Activated CD4-positive, CD25-positive, alpha-beta regulatory T cell treated with anti-CD3 and anti-CD28 coated beads, Interleukin-2, amount 50 U/mL, for 72 hours (primary cell): ENCODE measurements at regions not wholly inside any gene's neighbourhood (a gene's known extent, or its start where the extent isn't known, plus 50 kb on each side); places are given as distances from the start of the nearest gene placed in this dataset.
"Not testable (repeated sequence)": the region's sequence is repeated elsewhere in the genome, so short reads cannot be mapped to it uniquely, and the experiment has no call there.

Source experiments
- DNase-seq: peaks from one replicate; pipeline ENCODE4 v3.0.0; 2021

DNA sequence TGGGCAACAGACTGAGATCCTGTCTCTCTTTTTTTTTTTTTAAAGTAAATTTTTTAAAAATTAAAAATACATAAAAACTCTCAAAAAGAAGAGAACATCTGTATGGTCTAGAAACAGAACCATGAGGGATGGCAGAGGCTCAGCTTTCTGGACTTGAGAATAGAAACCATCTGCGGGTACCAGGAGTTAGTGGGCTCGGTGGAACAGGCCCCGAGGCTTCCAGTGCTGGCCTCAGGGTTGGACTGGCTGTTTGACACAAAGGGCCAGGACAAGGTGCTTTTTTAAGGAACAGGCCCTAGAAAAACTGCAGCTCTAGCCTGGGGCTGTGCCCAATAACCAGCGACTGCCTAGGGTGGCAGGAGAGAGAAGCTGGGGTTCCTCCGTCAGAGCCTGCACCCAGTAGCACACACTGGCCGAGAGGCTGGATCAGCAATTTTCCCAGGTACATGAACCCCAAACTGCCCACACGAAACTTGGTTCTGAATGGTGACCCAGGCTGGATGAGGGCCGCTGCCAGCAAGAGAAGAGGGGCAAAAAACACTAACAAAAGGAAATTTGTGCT, 131.0 kb upstream of the OLIG3 start:
- DNase-seq: no peak

DNA sequence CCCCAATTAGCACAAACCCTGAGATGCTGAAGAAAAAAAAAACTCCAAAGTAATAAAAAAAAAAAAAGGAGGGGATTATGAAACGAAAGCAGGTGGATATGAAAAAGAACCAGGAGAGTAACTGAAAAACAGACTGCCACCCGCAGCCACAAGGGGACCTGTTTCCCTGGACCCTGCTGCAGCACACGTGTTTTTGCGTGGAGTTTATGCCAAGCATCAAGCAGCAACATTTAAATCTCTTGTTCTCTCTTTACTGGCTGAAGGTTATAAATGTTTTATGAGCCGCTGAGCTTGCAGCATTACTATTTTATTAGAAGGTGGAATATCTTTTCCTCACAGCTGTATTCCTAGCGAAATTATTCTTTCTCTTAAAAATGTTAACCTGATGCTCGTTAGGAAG, 131.6 kb upstream of the OLIG3 start:
- DNase-seq: no peak

DNA sequence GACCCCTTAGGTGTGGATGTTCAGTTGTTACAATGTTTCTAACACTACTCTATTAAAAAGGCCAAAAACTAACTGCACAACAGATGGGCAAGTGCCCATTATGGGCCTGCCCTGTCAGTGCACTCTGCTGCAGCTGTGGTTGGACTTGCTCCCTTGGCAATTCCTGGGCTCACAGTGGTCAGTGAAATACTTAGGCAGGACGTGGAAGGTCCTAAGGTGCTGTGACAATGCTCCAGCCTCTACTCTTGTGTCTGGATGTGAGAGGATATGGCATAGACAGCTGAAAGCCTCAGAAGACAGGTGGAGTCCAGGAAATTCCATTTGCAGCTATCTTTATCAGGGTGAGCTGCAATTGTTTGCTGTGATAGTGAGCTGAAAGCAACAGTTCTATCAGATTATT, 136.5 kb upstream of the OLIG3 start:
- DNase-seq: no peak

DNA sequence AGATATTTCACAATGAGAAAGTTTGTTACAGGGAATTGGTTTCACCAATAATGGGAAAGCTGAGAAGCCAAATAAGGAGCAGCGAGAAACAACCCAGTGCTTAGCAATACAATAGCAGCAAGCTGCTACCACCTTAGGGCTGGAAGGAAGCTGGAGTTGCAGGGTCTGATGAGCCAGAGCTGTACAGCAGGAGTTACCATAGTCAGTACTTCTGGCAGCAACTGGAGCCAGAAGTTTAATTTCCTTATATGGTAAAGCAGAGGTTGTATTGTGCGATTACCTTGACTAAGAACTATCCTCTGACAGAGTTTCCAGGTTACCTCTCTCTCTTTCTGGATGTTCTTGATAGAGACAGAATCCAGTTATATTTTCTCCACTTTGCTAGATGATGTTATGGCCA, 137.1 kb upstream of the OLIG3 start:
- no peak for DNase-seq

DNA sequence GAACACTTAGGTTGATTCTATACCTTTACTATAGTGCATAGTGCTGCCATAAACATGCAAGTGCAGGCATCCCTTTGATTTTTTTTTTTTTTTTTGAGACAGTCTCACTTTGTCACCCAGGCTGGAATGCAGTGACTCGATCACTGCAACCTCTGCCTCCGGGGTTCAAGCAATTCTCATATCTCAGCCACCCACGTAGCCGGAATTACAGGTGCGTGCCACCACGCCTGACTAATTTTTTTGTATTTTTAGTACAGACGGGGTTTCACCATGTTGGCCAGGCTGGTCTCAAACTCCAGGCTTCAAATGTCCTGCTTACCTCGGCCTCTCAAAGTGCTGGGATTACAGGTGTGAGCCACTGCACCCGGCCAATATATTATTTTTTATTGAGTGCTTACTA, 140.0 kb upstream of the OLIG3 start:
- DNase-seq: not testable (repeated sequence)

DNA sequence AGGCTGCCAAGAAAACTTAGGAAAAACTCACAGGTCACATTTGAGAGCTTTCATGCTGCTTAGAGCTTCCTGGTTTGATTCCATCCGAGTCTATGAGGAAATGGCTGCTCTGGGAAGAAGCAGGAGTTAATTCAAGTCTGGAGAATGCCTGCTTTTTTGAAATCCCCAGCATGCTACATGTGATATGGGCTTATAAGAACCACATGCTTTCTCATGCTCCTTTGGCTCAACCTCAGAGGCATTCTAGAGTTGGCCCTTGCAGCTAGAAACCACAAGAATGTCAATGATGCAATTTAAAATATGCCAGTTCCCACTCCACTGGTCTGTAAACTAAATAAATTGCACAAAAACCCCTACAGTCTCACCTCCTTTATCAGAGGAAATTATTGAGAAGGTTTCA, 142.9 kb upstream of the OLIG3 start:
- DNase-seq: no peak

DNA sequence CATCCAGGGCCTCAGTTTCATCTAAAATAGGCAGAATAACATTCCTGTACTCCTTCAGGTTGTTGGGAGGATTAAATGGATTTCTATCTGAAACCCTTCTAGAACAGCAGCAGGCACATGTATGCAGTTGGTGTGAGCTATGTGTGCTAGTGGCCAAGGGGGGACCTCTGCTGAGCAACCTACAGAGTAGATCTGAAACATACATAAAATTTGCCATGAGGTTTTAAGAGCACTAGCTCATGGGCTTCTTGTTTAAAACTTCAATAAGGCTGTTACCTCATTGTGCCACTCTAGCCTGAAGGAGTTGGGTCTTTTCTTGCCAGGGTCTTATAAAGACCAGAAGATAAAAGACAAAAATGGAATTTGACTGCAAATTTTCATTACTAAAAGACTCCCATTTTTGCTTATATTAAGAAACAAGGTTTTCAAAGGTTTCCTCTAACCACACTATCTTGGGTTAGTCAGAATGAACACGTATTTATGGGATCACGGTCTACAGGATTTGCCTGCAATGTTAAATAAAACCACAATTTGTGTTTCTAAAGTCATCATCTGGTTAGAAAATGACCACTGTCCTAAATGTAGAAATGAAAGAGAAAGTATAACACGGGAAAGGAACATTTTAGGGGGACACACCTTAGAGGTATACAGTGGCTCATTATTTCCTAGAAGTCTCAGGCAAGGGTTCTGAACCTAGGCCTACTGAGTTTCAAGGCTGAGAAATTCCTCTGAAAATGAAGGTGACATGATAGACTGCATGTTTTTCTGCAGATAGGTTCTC, 144.9 kb upstream of the OLIG3 start:
- no peak for DNase-seq

DNA sequence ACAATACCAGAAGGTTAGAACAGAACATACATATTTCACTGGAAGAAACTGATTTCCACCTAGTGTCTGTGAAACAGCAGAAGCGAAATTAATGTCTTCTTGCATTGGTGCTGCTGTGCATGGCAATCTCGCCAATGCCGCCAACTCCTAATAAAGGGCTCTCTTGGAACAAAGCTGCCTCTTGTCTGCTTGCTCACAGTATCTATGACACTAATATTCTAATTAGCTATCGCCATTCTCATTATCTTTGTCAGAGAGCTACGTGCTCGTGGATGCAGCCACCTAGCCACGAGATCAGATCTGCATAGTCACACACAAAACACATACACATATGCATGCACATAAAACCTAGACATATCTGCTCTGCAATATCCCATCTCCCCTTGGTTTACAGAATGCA, 145.9 kb upstream of the OLIG3 start:
- DNase-seq: no peak

DNA sequence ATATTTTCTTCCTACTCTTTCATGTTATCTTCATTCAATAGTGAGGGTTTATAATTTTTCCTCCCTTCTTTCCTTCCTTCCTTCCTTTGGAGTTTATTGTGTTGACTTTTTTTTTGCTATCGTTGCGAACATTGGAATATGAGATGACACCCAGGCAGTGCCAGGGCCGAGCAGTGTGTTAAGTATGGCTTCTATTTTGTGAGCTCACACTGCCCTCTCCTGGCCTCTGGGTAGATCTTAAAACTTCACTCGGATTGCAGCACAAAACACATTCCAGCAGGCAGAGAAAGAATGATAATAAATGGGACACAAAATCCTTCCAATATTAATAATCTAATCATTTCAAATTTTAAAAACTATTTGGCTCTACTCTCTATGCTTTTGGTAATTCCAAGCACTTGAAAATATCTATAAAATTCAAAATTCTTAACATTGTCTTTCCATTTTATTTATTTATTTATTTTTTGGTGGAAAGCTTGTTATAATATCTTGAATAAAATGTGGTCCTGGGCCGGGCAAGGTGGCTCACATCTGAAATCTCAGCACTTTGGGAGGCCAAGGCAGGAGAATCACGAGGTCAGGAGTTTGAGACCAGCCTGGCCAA, 147.4 kb upstream of the OLIG3 start:
- DNase-seq: peak; percentile 36

DNA sequence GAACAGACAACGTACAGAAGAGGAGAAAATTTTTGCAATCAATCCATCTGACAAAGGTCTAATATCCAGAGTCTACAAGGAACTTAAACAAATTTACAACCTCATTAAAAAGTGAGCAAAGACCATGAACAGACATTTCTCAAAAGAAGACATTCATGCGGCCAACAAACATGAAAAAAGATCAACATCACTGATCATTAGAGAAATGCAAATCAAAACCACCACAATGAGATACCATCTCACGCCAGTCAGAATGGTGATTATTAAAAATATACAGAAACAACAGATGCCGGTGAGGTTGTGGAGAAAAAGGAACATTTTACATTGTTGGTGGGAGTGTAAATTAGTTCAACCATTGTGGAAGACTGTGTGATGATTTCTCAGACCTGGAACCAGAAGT, 149.0 kb upstream of the OLIG3 start:
- not testable (repeated sequence) for DNase-seq

DNA sequence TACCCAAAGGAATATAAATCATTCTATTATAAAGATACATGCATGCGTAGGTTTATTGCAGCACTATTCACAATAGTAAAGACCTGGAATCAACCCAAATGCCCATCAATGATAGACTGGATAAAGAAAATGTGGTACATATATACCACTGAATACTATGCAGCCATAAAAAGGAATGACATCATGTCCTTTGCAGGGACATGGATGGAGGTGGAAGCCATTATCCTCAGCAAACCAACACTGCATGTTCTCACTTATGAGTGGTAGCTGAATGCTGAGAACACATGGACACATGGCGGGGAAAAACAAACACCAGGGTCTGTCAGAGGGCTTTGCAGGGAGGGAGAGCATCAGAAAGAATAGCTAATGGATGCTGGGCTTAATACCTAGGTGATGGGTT, 149.4 kb upstream of the OLIG3 start:
- not testable (repeated sequence) for DNase-seq

DNA sequence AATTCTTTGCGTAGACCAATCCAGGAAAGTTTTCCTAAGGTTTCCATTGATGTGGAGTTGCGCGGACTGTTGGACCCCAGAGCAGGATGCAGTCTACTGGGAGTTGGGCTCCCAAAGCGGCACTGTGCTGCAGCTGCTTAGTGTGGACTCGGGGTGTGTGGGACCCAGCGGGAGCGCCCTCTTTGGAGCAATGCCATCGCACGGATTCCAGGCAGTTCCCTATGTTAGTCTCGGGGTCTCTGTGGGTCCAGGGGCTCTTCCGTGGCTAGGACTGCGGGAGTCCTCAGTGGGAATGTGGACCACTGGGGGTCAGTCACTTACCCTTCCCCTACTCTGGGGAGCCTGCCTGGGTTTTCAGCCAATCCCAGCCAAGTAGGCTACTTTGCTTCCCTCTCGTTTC, 151.7 kb upstream of the OLIG3 start:
- no peak for DNase-seq

DNA sequence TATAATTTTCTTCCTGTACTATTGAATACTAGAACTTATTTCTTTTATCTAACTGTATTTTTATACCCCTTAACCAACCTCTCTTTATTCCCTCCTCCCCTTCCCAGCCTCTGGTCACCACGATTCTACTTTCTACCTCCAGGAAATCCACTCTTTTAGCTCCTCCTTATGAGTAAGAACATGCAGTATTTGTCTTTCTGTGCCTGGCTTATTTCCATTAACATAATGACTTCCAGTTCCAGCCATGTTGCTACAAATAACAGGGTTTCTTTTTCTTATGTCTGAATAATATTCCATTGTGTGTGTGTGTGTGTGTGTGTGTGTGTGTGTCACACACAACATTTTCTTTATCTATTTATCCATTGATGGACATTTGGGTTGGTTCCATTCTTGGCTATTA, 152.3 kb upstream of the OLIG3 start:
- DNase-seq: no peak

DNA sequence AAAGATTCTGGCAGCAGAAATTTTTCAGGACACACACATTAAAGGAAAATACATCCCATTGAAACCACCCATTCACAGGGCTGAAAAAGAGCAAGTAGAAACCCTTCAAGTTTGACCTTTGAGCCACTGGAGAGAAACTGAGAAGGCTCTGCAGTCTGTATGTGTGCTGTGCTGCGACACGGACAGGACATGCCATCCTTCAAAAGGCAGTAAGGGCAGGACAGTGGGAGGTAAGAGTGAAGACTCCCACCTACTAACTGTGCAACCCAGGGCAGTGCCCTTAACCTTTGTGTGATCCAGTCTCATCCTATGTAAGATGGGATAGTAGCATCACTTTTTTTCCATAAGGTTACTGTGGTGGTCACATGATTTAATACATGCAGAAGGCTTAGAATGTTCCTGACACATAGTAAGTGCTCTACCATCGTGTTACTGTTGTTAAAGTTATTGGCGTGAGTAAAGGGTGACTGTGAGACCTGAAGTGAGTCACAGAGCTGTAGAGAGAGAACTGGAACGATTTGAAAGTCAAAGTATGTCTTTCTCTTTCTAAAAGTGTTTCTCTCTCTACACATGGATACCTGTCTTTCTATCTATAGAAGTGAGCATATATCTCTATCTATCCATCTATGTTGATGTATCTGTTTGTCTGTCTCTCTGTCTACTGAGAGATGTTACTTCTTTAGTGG, 153.7 kb upstream of the OLIG3 start:
- DNase-seq: no peak

DNA sequence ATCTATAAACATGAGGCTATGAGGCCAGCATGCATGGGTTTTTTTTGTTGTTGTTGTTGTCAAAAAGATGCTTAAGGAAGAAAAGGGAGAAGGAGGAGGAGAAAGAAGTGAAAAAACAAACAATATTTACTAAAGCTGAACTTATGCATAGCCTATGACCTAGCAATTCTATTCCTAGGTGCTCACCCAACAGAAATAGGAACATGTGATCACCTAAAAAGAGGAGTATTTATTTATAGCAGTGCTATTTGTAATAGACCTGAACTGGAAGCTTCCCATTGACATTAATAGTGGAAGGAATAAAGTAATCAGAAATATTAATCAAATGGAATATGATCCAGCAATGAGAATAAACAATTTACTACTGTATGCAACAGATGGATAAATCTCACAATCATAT, 156.5 kb upstream of the OLIG3 start:
- no peak for DNase-seq

DNA sequence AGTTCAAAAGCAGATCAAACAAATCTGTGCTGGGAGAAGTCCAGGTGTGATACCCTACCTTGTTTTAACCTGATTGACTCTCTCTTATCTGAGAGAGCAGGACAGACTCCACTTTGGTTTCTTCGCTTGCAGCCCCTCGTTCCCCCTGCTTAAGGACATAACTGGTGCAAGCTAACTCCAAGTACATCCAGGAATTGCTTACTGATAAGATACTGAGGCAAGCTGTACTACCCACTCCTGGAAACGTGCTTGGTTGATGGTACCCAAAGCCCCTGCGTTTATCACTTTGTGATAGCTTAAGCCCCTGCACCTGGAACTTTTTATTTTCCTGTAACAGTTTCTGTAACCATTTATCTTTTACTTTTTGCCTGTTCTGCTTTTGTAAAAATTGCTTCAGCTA, 157.0 kb upstream of the OLIG3 start:
- DNase-seq: no peak

DNA sequence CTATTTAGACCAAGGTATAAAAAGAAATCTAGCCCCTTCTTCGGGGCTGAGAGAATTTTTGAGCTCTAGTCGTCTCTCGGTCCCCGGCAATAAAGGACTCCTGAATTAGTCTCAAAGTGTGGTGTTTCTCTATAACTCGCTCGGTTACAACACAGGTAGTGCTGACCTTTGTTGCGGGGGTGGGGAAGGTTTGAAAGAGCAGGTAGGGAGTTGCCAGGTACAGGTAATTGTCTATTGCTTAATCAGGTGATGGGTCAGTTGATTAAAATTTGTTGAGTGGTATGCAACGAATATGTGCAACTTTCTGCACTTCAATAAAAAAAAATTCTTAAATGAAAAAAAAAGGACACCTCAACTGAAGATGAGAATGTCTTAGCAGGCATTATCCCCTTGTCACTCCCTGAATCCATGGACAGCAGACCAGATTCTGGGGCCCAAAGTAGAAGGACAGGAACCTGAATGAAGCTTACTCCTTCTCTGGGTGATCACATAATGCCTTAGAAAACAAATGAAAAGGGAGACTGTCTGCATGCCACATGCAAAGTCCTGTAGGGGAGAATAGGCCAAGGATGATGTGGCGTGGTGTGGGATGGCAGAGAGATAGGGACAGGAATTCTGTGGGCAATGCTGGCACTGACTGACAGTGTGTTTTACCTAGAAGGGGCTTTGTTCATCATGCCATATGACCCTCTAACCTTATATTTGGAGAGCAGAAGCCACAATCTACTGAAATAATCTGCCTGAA, 157.6 kb upstream of the OLIG3 start:
- no peak for DNase-seq

DNA sequence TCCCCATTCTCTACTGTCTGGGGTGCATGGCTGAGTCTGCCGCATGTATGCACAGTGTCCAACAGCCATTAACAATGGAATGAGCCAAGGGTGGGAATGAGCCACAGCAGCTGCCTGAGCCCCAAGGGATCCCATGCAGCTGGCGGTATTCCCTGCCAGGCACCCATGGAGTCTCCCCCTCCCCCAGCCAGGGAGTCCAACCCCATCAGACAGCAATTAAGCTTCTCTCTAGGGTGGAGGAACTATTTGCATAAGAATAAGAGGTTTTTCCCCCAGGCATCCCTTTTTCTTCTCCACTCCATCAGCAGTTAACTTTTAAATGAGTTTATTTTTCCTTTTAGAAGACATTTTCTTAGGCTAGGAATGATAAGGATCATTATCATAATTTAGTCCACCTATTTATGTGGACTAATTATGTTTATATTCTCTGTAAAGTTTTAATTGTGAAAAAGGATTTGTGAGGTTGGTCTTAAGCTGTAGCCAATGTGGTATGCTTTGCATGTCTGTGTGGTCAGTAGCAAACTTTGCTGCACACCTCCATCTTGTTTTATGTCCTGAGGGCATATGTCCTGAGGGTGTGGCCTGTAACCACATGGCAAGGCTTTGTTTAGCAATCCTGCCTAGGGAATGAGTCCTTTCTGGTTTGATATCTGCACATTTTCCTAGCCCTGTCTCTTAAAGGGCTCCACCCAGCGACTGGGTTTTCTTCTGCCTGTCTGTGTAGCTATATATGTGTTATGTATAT, 158.9 kb upstream of the OLIG3 start:
- no peak for DNase-seq

DNA sequence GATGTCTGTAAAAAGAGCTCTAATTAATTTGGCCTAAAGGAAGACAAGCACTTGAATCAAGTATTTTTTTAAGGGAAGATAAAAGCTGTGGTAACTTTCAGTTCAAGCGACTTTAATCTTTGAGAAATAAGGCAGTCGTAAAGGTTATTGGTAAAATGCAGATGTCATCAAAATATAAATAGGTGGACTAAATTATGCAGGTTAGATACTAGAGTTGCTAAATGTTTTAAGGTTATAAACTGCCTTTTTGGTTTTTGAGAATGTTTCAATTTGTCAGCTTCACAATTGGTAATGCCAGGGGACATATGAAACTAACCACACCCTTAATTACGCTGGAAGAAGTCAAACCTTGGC, 159.5 kb upstream of the OLIG3 start:
- no peak for DNase-seq

DNA sequence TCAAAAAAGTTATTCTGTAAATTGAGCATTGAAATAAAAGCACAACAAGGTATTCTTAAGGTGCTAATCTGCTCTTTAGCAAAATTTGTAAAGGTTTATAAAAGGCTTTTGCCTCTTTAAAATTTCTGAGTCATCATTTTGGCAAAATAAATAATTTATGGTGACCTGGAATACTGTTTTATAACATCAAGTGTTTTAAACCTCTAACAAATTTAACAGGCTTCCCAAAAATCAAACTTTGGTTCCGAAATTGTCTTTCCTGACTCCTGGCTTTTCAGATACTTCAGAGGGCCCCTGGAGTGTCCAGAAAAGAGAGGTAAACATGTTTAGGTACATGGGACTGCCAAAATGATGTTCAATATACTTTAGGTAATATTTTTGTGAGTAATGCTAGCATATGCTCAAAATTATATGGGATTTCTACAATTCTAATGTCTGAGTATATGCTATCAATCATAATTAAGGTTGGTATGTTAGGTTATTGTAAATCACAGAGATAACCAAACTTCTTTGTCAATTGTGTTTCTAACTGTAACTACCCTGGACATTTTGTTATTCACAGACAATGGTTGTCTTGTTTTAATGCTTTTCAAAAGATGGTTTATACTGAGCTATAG, 160.3 kb upstream of the OLIG3 start:
- DNase-seq: no peak

DNA sequence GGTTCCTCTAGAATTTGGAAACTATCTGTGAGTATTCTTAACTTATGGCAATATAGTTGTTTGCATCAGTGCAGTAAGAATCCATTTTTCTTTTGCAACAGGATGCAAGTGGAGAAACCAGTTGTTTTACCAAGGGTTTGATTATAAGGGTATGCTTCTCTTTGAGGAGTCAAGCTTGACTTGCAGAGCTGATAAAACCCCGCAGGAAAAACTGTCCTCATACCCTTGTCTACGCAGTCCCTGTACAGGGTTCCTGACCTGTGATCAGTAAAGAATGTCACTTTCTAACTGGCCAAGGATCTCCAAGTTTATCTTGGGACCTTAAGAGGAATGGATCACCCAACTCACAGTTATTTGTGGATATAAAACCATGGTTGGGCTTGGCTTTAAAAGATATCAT, 161.1 kb upstream of the OLIG3 start:
- DNase-seq: no peak

DNA sequence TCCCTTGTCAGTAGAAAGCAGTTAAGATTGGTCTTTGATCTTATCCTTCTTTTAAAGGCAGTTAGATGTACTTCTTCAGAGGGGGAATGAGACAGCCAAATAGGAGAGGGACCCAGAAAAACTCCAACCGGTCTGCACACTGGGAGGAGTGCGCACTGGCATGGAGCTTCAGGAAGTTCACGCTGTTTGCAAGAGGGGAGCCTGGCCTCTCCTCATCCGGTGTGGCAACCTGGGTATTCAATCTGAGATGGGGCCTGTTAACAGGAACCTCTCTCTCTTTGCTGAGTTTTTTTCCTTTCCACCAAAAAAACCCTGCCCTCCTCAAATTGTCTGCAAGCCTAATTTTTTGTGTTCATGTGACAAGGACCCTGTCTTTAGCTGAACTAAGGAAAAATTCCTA, 162.5 kb upstream of the OLIG3 start:
- DNase-seq: no peak
